ENCODE measurements at regions not wholly inside any gene's neighbourhood (a gene's known extent, or its start where the extent isn't known, plus 50 kb on each side); places are given as distances from the start of the nearest gene placed in this dataset.
"Not testable (repeated sequence)": the region's sequence is repeated elsewhere in the genome, so short reads cannot be mapped to it uniquely, and the experiment has no call there.

GRCh38 chr1:194698908-194699318 is 1512.5 kb upstream of the B3GALT2 start:
- no peak for DNase-seq (ENCODE audit: low read depth)

GRCh38 chr1:194693244-194693643 is 1506.8 kb upstream of the B3GALT2 start:
- DNase-seq (ENCODE audit: low read depth), result no peak

GRCh38 chr1:194684636-194685035 is 1498.2 kb upstream of the B3GALT2 start:
- no peak for DNase-seq (ENCODE audit: low read depth)

GRCh38 chr1:194658090-194658439 is 1471.7 kb upstream of the B3GALT2 start:
- no peak for DNase-seq (ENCODE audit: low read depth)

GRCh38 chr1:194654956-194655355 is 1468.5 kb upstream of the B3GALT2 start:
- no peak for DNase-seq (ENCODE audit: low read depth)

- DNase-seq (ENCODE audit: low read depth), result no peak
These were observed 1467.0 kb upstream of the B3GALT2 start for GRCh38 chr1:194653385-194653784.

GRCh38 chr1:194647118-194647517 is 1460.7 kb upstream of the B3GALT2 start:
- no peak for DNase-seq (ENCODE audit: low read depth)

GRCh38 chr1:194644528-194644927 is 1458.1 kb upstream of the B3GALT2 start:
- no peak for DNase-seq (ENCODE audit: low read depth)

GRCh38 chr1:194640322-194640721 is 1453.9 kb upstream of the B3GALT2 start:
- no peak for DNase-seq (ENCODE audit: low read depth)

- DNase-seq (ENCODE audit: low read depth), result no peak
These were observed 1442.6 kb upstream of the B3GALT2 start for GRCh38 chr1:194629011-194629410.

- DNase-seq (ENCODE audit: low read depth), result no peak
These were observed 1438.4 kb upstream of the B3GALT2 start for GRCh38 chr1:194624833-194625232.

GRCh38 chr1:194618101-194618500 is 1431.7 kb upstream of the B3GALT2 start:
- DNase-seq (ENCODE audit: low read depth), result no peak

GRCh38 chr1:194617272-194617671 is 1430.9 kb upstream of the B3GALT2 start:
- not testable (repeated sequence) for DNase-seq (ENCODE audit: low read depth)

- DNase-seq (ENCODE audit: low read depth), result no peak
These were observed 1430.4 kb upstream of the B3GALT2 start for GRCh38 chr1:194616835-194617234.

GRCh38 chr1:194602184-194602583 is 1415.8 kb upstream of the B3GALT2 start:
- no peak for DNase-seq (ENCODE audit: low read depth)

- DNase-seq (ENCODE audit: low read depth), result no peak
These were observed 1414.3 kb upstream of the B3GALT2 start for GRCh38 chr1:194600716-194601115.

GRCh38 chr1:194598098-194598497 is 1411.7 kb upstream of the B3GALT2 start:
- DNase-seq (ENCODE audit: low read depth), result no peak

GRCh38 chr1:194586302-194586701 is 1399.9 kb upstream of the B3GALT2 start:
- no peak for DNase-seq (ENCODE audit: low read depth)

- no peak for DNase-seq (ENCODE audit: low read depth)
These were observed 1397.6 kb upstream of the B3GALT2 start for GRCh38 chr1:194584052-194584451.

- DNase-seq (ENCODE audit: low read depth), result no peak
These were observed 1384.1 kb upstream of the B3GALT2 start for GRCh38 chr1:194570476-194570875.

- no peak for DNase-seq (ENCODE audit: low read depth)
These were observed 1382.2 kb upstream of the B3GALT2 start for GRCh38 chr1:194568610-194569009.

- DNase-seq (ENCODE audit: low read depth), result no peak
These were observed 1361.7 kb upstream of the B3GALT2 start for GRCh38 chr1:194548071-194548470.

GRCh38 chr1:194544012-194544411 is 1357.6 kb upstream of the B3GALT2 start:
- no peak for DNase-seq (ENCODE audit: low read depth)

- DNase-seq (ENCODE audit: low read depth), result no peak
These were observed 1352.0 kb upstream of the B3GALT2 start for GRCh38 chr1:194538453-194538852.

GRCh38 chr1:194537521-194537920 is 1351.1 kb upstream of the B3GALT2 start:
- no peak for DNase-seq (ENCODE audit: low read depth)

All from stimulated activated CD8-positive, alpha-beta memory T cell treated with anti-CD3 and anti-CD28 coated beads, Interleukin-15, amount 100 ng/mL, for 1 hour (primary cell).